AG10803 (cell line): ENCODE measurements at regions not wholly inside any gene's neighbourhood (a gene's known extent, or its start where the extent isn't known, plus 50 kb on each side); places are given as distances from the start of the nearest gene placed in this dataset.

Source experiments
- DNase-seq: peaks from one replicate; pipeline ENCODE4 v3.0.0; 2010; ENCODE audit warnings: low read depth
- H3K4me3 ChIP-seq: 2 replicates; pipeline ENCODE4 v1.5.1; 2011; ENCODE audit warnings: mild to moderate bottlenecking, low read length, control low read depth
- CTCF ChIP-seq: conservative IDR thresholded peaks from 2 replicates; pipeline ENCODE4 v1.5.1; 2011; ENCODE audit warnings: mild to moderate bottlenecking, low read length, control low read depth, inconsistent platforms

- TF ChIP-seq CTCF: no peak
- DNase-seq: no peak
- no peak overlapping the region for H3K4me3 ChIP-seq
Measured at GRCh38 chr5:101278917-101279316, 375.8 kb upstream of the ST8SIA4 start.

GRCh38 chr5:101278011-101278687 lies 375.1 kb upstream of the ST8SIA4 start:
- TF ChIP-seq CTCF: no peak
- no peak for DNase-seq
- no peak overlapping the region for H3K4me3 ChIP-seq

- no peak for TF ChIP-seq CTCF
- no peak for DNase-seq
- H3K4me3 ChIP-seq: no peak overlapping the region
Measured at GRCh38 chr5:101271945-101272344, 368.9 kb upstream of the ST8SIA4 start.

GRCh38 chr5:101271416-101271815 lies 368.3 kb upstream of the ST8SIA4 start:
- TF ChIP-seq CTCF: no peak
- H3K4me3 ChIP-seq: no peak overlapping the region
- DNase-seq: no peak

GRCh38 chr5:101260857-101261256 lies 357.8 kb upstream of the ST8SIA4 start:
- DNase-seq: no peak
- TF ChIP-seq CTCF: no peak
- no peak overlapping the region for H3K4me3 ChIP-seq

- no peak for TF ChIP-seq CTCF
- no peak overlapping the region for H3K4me3 ChIP-seq
- DNase-seq: no peak
Measured at GRCh38 chr5:101253096-101253495, 350.0 kb upstream of the ST8SIA4 start.

GRCh38 chr5:101244621-101245020 lies 341.5 kb upstream of the ST8SIA4 start:
- no peak for TF ChIP-seq CTCF
- H3K4me3 ChIP-seq: no peak overlapping the region
- DNase-seq: no peak
